Smooth muscle cell (in vitro differentiated cells): ENCODE measurements at regions not wholly inside any gene's neighbourhood (a gene's known extent, or its start where the extent isn't known, plus 50 kb on each side); places are given as distances from the start of the nearest gene placed in this dataset.

Experiments used
- DNase-seq: peaks from one replicate; lab custom pipeline; 2025; ENCODE audit not compliant: unreplicated experiment; lab: John Stamatoyannopoulos, UW
- H2AFZ ChIP-seq: fragments of 200-600 bp; sonication (generic); 2 replicates; pipeline ENCODE4 v1.6.0; 2016; ENCODE audit warnings: antibody characterized with exemption, low read depth, mild to moderate bottlenecking
- H3F3A ChIP-seq: fragments of 200-600 bp; sonication (generic); 2 replicates; pipeline ENCODE4 v1.6.0; 2017; ENCODE audit warnings: antibody characterized with exemption, low read depth
- H3K27ac ChIP-seq: fragments of 200-600 bp; sonication (generic); 2 replicates; pipeline ENCODE4 v1.5.1; 2016; ENCODE audit warnings: low read depth, mild to moderate bottlenecking
- H3K27me3 ChIP-seq: fragments of 200-600 bp; sonication (generic); 2 replicates; pipeline ENCODE4 v1.6.1; 2016; ENCODE audit warnings: low read depth, mild to moderate bottlenecking
- H3K36me3 ChIP-seq: fragments of 200-600 bp; sonication (generic); 2 replicates; pipeline ENCODE4 v1.5.1; 2016; ENCODE audit warnings: low read depth
- H3K4me1 ChIP-seq: fragments of 200-600 bp; sonication (generic); 2 replicates; pipeline ENCODE4 v1.5.1; 2016; ENCODE audit warnings: low read depth
- H3K4me2 ChIP-seq: fragments of 200-600 bp; sonication (generic); 2 replicates; pipeline ENCODE4 v1.6.0; 2016; ENCODE audit warnings: mild to moderate bottlenecking
- H3K4me3 ChIP-seq: fragments of 200-600 bp; sonication (generic); 2 replicates; pipeline ENCODE4 v1.5.1; 2016; ENCODE audit warnings: mild to moderate bottlenecking
- H3K79me2 ChIP-seq: fragments of 200-600 bp; sonication (generic); 2 replicates; pipeline ENCODE4 v1.6.0; 2016; ENCODE audit warnings: low read depth, mild to moderate bottlenecking
- H3K9ac ChIP-seq: fragments of 200-600 bp; sonication (generic); 2 replicates; pipeline ENCODE4 v1.6.0; 2016; ENCODE audit warnings: low read depth
- H3K9me3 ChIP-seq: fragments of 200-600 bp; sonication (generic); replicated peaks from 2 replicates; pipeline ENCODE4 v1.5.1; 2016; ENCODE audit warnings: low read depth
- H4K20me1 ChIP-seq: fragments of 200-600 bp; sonication (generic); 2 replicates; pipeline ENCODE4 v1.6.0; 2016; ENCODE audit warnings: low read depth
- WGBS: methylation state at CpG from one replicate; pipeline ENCODE4 v1.1.7; 2016; ENCODE audit warnings: low lambda C conversion rate; 5-methylcytosine and 5-hydroxymethylcytosine counted together
- TF ChIP-seq, protein P1 (sequence below): fragments of 200-600 bp; sonication (generic); IDR thresholded peaks from 2 replicates; pipeline ENCODE4 v1.5.1; 2017; ENCODE audit warnings: borderline replicate concordance, mild to moderate bottlenecking, antibody characterized with exemption; ENCODE audit not compliant: insufficient read depth, poor library complexity, severe bottlenecking

DNA sequence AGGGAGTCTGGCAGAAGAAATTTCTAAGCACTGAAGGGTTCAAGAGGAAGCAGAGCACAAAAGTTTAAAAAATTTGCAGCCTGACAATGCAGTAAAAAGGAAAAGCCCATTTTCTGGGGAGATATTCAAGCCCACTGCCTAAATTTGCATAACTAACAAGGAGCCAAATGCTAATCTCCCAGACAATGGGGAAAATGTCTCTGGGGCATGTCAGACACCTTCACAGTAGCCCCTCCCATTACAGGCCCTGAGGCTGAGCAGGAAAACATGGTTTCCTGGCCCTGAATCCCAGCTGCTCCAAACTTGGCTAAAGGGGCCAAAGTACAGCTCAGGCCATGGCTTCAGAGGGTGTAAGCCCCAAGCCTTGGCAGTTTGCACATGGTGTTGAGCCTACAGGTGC is 908.5 kb upstream of the MANEA start:
- DNase-seq, result no peak
- H3K9me3 ChIP-seq, result no peaks in the 10 kb centered on the region
- no peaks in the 10 kb centered on the region for H4K20me1 ChIP-seq
- H3K4me2 ChIP-seq, result no peak overlapping the region
- H3K36me3 ChIP-seq, result no peaks in the 10 kb centered on the region
- no peaks in the 10 kb centered on the region for H3F3A ChIP-seq
- no peak overlapping the region for H3K4me3 ChIP-seq
- H3K27ac ChIP-seq, result no peak overlapping the region
- TF ChIP-seq, protein P1, sequence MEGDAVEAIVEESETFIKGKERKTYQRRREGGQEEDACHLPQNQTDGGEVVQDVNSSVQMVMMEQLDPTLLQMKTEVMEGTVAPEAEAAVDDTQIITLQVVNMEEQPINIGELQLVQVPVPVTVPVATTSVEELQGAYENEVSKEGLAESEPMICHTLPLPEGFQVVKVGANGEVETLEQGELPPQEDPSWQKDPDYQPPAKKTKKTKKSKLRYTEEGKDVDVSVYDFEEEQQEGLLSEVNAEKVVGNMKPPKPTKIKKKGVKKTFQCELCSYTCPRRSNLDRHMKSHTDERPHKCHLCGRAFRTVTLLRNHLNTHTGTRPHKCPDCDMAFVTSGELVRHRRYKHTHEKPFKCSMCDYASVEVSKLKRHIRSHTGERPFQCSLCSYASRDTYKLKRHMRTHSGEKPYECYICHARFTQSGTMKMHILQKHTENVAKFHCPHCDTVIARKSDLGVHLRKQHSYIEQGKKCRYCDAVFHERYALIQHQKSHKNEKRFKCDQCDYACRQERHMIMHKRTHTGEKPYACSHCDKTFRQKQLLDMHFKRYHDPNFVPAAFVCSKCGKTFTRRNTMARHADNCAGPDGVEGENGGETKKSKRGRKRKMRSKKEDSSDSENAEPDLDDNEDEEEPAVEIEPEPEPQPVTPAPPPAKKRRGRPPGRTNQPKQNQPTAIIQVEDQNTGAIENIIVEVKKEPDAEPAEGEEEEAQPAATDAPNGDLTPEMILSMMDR, result no peak
- H3K9ac ChIP-seq, result no peak overlapping the region
- no peaks in the 10 kb centered on the region for H3K27me3 ChIP-seq
- no peak overlapping the region for H2AFZ ChIP-seq
- H3K4me1 ChIP-seq, result no peaks in the 10 kb centered on the region
- no peaks in the 10 kb centered on the region for H3K79me2 ChIP-seq

GRCh38 chr6:94658929-94659328 is 918.4 kb upstream of the MANEA start:
- no peak for DNase-seq
- Histone ChIP-seq H2AFZ (no peak overlapping the region), H3K27me3 (no peaks in the 10 kb centered on the region), H3K9ac (no peak overlapping the region), H3K27ac (no peak overlapping the region), H3K4me1 (peaks cover 12% of the 10 kb centered on the region), H3K4me2 (no peak overlapping the region), H3K36me3 (no peaks in the 10 kb centered on the region), H3K9me3 (no peaks in the 10 kb centered on the region), H3K4me3 (no peak overlapping the region), H4K20me1 (no peaks in the 10 kb centered on the region), H3F3A (no peaks in the 10 kb centered on the region), H3K79me2 (no peaks in the 10 kb centered on the region)
- TF ChIP-seq, protein P1, result no peak
- WGBS, result 83% methylated on average over 4 of the region's 4 CpGs

GRCh38 chr6:94651239-94651638 is 926.1 kb upstream of the MANEA start:
- Histone ChIP-seq H4K20me1 (no peaks in the 10 kb centered on the region), H3K9me3 (no peaks in the 10 kb centered on the region), H3K4me1 (no peaks in the 10 kb centered on the region), H3K27ac (no peak overlapping the region), H3K9ac (no peak overlapping the region), H3K4me3 (no peak overlapping the region), H3K4me2 (no peak overlapping the region), H3K27me3 (no peaks in the 10 kb centered on the region), H3K36me3 (no peaks in the 10 kb centered on the region), H3K79me2 (no peaks in the 10 kb centered on the region), H3F3A (no peaks in the 10 kb centered on the region), H2AFZ (peak overlapping the region; percentile 30)
- TF ChIP-seq, protein P1, result no peak
- DNase-seq, result no peak
- 88% methylated on average over 3 of the region's 3 CpGs for WGBS

- Histone ChIP-seq H3K9me3 (no peaks in the 10 kb centered on the region), H3K27me3 (no peaks in the 10 kb centered on the region), H3F3A (no peaks in the 10 kb centered on the region), H3K36me3 (no peaks in the 10 kb centered on the region), H3K4me1 (no peaks in the 10 kb centered on the region), H2AFZ (no peak overlapping the region), H3K79me2 (no peaks in the 10 kb centered on the region), H3K9ac (no peak overlapping the region), H3K4me3 (no peak overlapping the region), H3K27ac (no peak overlapping the region), H4K20me1 (no peaks in the 10 kb centered on the region), H3K4me2 (no peak overlapping the region)
- no peak for DNase-seq
- TF ChIP-seq, protein P1, result no peak
These were observed 932.1 kb upstream of the MANEA start for GRCh38 chr6:94645191-94645590.
